ENCODE measurements at regions not wholly inside any gene's neighbourhood (a gene's known extent, or its start where the extent isn't known, plus 50 kb on each side); places are given as distances from the start of the nearest gene placed in this dataset.

- CTCF ChIA-PET: no interaction called here
Observed at GRCh38 chr4:100312615-100313350, 122.5 kb upstream of the DDIT4L start.

More at GRCh38 chr4:100312615-100313350, 122.5 kb upstream of the DDIT4L start:
- Histone ChIP-seq H3K9me3 (ENCODE audit: control insufficient read depth in 1 of 2, insufficient read depth in 1 of 2, low read depth in 1 of 2, low read length in 2 of 2) (no peaks in the 10 kb centered on the region), H3K9ac (ENCODE audit: low read length) (no peak overlapping the region), H4K20me1 (ENCODE audit: insufficient read depth) (no peaks in the 10 kb centered on the region), H3K4me3 (replicated peaks in 1 of 2; ENCODE audit: low read depth in 1 of 2, low read length in 2 of 2) (no peak overlapping the region), H3K36me3 (ENCODE audit: control insufficient read depth in 1 of 2, insufficient read depth in 2 of 2, low read length in 2 of 2) (no peaks in the 10 kb centered on the region), H3K27ac (ENCODE audit: low read depth, low read length) (no peak overlapping the region), H3K27me3 (ENCODE audit: insufficient read depth, low read length) (no peaks in the 10 kb centered on the region), H3K79me2 (ENCODE audit: insufficient read depth, low read length) (no peaks in the 10 kb centered on the region), H2AFZ (ENCODE audit: low read depth, low read length, poor library complexity, severe bottlenecking) (no peak overlapping the region), H3K9me2 (ENCODE audit: insufficient read depth) (no peaks in the 10 kb centered on the region), H3K4me2 (ENCODE audit: low read length) (no peak overlapping the region), H3K4me1 (ENCODE audit: control insufficient read depth in 1 of 2, insufficient read depth in 2 of 2, low read length in 2 of 2) (peaks cover 0 to 4% of the 10 kb centered on the region in 2 experiments; a peak in 1 of 4 replicates)
- TF ChIP-seq POLR2A (IDR thresholded peaks at IDR 0.05; ENCODE audit: borderline replicate concordance, extremely low read depth, insufficient read depth, insufficient read length) (no peak), EZH2 (IDR thresholded peaks at IDR 0.05) (no peak), SIN3A (IDR thresholded peaks at IDR 0.05; ENCODE audit: low read depth) (no peak), ZFX (IDR thresholded peaks at IDR 0.05) (no peak), POLR2AphosphoS5 (IDR thresholded peaks at IDR 0.05; ENCODE audit: low read depth, low read length) (no peak), EZH2phosphoT487 (IDR thresholded peaks at IDR 0.05; ENCODE audit: borderline replicate concordance) (no peak), RAD21 (IDR thresholded peaks at IDR 0.05; ENCODE audit: low read depth) (no peak), TCF7L2 (IDR thresholded peaks at IDR 0.05; ENCODE audit: borderline replicate concordance, extremely low read depth, insufficient read depth, insufficient read length) (no peak), JUND (IDR thresholded peaks at IDR 0.05) (no peak), CEBPB (IDR thresholded peaks at IDR 0.05; ENCODE audit: low read depth) (no peak), SRF (IDR thresholded peaks at IDR 0.05; ENCODE audit: low read depth) (no peak), ELF1 (IDR thresholded peaks at IDR 0.05; ENCODE audit: borderline replicate concordance, low read depth) (no peak), ZBTB33 (IDR thresholded peaks at IDR 0.05; ENCODE audit: extremely low read depth, insufficient replicate concordance, low read length) (no peak), YY1 (IDR thresholded peaks at IDR 0.05; ENCODE audit: extremely low read depth, insufficient replicate concordance, low read depth, low read length) (no peak), ZNF274 (IDR thresholded peaks at IDR 0.05; ENCODE audit: low read depth, low read length) (no peak), EGR1 (IDR thresholded peaks at IDR 0.05; ENCODE audit: low read depth) (no peak)
- TF ChIP-seq, protein P1, sequence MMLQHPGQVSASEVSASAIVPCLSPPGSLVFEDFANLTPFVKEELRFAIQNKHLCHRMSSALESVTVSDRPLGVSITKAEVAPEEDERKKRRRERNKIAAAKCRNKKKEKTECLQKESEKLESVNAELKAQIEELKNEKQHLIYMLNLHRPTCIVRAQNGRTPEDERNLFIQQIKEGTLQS (IDR thresholded peaks at IDR 0.05): no peak
- TF ChIP-seq, protein P2, sequence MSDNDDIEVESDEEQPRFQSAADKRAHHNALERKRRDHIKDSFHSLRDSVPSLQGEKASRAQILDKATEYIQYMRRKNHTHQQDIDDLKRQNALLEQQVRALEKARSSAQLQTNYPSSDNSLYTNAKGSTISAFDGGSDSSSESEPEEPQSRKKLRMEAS (IDR thresholded peaks at IDR 0.05): no peak
- TF ChIP-seq, protein P3, sequence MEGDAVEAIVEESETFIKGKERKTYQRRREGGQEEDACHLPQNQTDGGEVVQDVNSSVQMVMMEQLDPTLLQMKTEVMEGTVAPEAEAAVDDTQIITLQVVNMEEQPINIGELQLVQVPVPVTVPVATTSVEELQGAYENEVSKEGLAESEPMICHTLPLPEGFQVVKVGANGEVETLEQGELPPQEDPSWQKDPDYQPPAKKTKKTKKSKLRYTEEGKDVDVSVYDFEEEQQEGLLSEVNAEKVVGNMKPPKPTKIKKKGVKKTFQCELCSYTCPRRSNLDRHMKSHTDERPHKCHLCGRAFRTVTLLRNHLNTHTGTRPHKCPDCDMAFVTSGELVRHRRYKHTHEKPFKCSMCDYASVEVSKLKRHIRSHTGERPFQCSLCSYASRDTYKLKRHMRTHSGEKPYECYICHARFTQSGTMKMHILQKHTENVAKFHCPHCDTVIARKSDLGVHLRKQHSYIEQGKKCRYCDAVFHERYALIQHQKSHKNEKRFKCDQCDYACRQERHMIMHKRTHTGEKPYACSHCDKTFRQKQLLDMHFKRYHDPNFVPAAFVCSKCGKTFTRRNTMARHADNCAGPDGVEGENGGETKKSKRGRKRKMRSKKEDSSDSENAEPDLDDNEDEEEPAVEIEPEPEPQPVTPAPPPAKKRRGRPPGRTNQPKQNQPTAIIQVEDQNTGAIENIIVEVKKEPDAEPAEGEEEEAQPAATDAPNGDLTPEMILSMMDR (IDR thresholded peaks at IDR 0.05 in 2 of 3, conservative IDR thresholded peaks at IDR 0.05 in 1 of 3; ENCODE audit: borderline replicate concordance in 1 of 3, insufficient read depth in 1 of 3, low read depth in 2 of 3, low read length in 2 of 3): no peak
- RAD21 ChIA-PET (ENCODE audit: low non-redundant PET in 1 of 2, low total read pairs in 2 of 2, uncharacterized antibody in 2 of 2, unreplicated experiment in 2 of 2): no interaction called here
- POLR2A ChIA-PET: no interaction called here
- no TSS peak for BruUV-seq (replicated peaks)
- DNase-seq (ENCODE audit: low read depth, low spot score): no peak
- intact Hi-C loops (cut with micrococcal nuclease): no loop called here
- no peak for ATAC-seq
